ENCODE measurements at regions not wholly inside any gene's neighbourhood (a gene's known extent, or its start where the extent isn't known, plus 50 kb on each side); places are given as distances from the start of the nearest gene placed in this dataset.

DNA sequence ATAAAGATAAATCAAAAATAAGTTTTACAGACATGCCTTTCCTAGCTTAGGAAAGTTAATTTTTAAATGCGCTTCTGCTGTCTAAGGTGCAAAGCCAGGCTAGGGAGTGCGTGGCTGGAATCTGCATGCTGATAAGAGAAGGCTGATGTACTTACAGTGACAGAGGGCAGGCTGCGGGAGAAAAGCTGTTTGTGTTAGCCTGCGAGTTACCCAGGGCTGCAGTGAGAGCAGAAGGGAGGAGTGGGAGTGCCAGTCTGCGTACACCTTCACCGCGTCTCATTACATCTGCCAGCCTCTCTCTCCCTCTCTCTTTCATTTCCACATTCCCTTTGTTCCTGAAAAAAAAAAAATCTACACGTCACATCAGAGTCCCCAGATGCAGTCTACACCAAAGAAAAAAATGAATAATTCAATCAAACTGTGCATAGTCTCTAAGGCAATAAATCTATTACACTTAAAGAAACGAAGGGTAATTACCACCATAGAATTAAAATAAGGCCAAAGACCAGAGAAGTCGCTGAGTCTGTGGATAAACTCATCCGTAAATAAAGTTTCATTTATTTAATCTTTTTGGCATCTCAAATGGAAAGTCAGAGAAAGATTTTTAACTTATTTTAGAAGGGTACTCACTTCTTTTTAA, 126.4 kb upstream of the C11orf58 start:
- ATAC-seq: no peak
- DNase-seq (ENCODE audit: low spot score): no peak
- Histone ChIP-seq H3K36me3 (replicated peaks in 1 of 2; ENCODE audit: control insufficient read depth in 1 of 2, insufficient read depth in 2 of 2, low read length in 2 of 2) (no peaks in the 10 kb centered on the region), H3K9me3 (ENCODE audit: low read length) (no peaks in the 10 kb centered on the region), H3K4me2 (ENCODE audit: low read depth, low read length) (no peak overlapping the region), H3K9ac (ENCODE audit: insufficient read depth, low read depth, low read length) (no peak overlapping the region), H3K4me3 (replicated peaks in 1 of 3; ENCODE audit: insufficient read depth in 1 of 3, low read depth in 2 of 3, low read length in 3 of 3) (no peak overlapping the region), H3K27ac (ENCODE audit: extremely low read length, insufficient read depth, low read length) (no peak overlapping the region), H3K27me3 (ENCODE audit: control insufficient read depth in 1 of 2, insufficient read depth in 2 of 2, low read length in 2 of 2) (peaks cover 12 to 65% of the 10 kb centered on the region in 2 experiments; a peak in 4 of 5 replicates), H3K4me1 (ENCODE audit: insufficient read depth, low read length) (peaks cover 21% of the 10 kb centered on the region), H4K20me1 (ENCODE audit: insufficient read depth, low read length) (no peaks in the 10 kb centered on the region), H3K79me2 (ENCODE audit: insufficient read depth, low read length) (no peaks in the 10 kb centered on the region), H2AFZ (ENCODE audit: low read length) (no peak overlapping the region)
- no peak for FAIRE-seq
- TF ChIP-seq ZNF33A (CRISPR knock-in tag; IDR thresholded peaks at IDR 0.05; ENCODE audit: borderline replicate concordance) (no peak), ZSCAN12 (CRISPR knock-in tag; IDR thresholded peaks at IDR 0.05) (no peak), TRIM22 (IDR thresholded peaks at IDR 0.05) (no peak), SNAPC4 (CRISPR knock-in tag; IDR thresholded peaks at IDR 0.05) (no peak), HNRNPK (IDR thresholded peaks at IDR 0.05; ENCODE audit: low read depth, low read length, poor library complexity, severe bottlenecking) (peak; percentile 8), ZNF333 (CRISPR knock-in tag; IDR thresholded peaks at IDR 0.05; ENCODE audit: borderline replicate concordance) (no peak)
- POLR2A ChIA-PET: no interaction called here
- BruUV-seq (replicated peaks): no TSS peak
- in situ Hi-C loops (cut with HindIII; ENCODE audit: extremely low pct_ligation_motif_present, low pct_unique_long_range_greater_than_20kb) (loop anchor here (10.0 kb wide), 2 partner anchors 667 to 787 kb away; no protein-coding TSS in a partner anchor), intact Hi-C loops (cut with micrococcal nuclease; ENCODE audit: unreplicated experiment) (loop anchor here (10.0 kb wide), 1 partner anchor 1287 kb away; no protein-coding TSS in a partner anchor)
- CTCF ChIA-PET (ENCODE audit: low intra/inter-chr PET ratio, low total read pairs): interaction anchor here (2.3 to 2.4 kb wide), 2 partner anchors 785 to 792 kb away, joined by 6 to 15 read pairs; no protein-coding TSS in a partner anchor
- 18% methylated on average over 11 of the region's 11 CpGs for WGBS (ENCODE audit: low lambda C conversion rate)
